ENCODE measurements at regions not wholly inside any gene's neighbourhood (a gene's known extent, or its start where the extent isn't known, plus 50 kb on each side); places are given as distances from the start of the nearest gene placed in this dataset.

DNA sequence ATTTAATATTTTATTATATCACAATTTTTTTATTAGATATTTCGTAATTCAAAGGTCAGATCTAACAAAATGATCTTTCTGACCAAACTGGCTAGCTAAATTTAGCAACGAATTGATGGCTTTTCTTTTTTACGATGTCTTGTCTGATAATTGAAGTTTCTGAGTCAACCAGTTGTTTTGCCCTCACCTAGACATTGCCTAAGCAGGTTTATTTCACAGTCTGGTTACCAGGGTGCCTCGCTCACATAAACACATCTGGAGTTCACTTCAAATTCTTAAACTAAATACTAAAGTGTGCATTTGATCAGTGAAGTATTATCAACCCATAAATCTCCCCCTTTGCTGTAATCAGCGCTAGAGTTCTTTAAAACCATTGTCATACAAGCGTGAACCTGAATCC is 448.3 kb downstream of the TLE4 start:
- DNase-seq = no peak

DNA sequence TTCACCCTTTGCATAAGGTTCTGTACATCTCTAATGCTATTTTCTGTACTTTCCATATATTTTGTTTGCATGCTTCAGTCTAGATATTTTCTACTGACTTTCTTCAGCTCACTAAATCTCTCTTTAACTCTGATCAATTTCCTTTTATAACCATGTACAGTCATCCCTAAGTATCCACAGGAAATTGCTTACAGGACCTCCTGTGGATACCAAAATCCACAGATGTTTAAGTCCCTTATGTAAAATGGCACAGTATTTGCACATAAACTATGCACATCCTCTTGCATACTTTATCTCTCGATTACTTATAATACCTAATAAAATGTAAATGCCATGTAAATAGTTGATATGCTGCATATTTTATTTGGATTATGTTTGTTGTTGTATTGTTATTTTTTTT is 442.1 kb downstream of the TLE4 start:
- no peak for DNase-seq

DNA sequence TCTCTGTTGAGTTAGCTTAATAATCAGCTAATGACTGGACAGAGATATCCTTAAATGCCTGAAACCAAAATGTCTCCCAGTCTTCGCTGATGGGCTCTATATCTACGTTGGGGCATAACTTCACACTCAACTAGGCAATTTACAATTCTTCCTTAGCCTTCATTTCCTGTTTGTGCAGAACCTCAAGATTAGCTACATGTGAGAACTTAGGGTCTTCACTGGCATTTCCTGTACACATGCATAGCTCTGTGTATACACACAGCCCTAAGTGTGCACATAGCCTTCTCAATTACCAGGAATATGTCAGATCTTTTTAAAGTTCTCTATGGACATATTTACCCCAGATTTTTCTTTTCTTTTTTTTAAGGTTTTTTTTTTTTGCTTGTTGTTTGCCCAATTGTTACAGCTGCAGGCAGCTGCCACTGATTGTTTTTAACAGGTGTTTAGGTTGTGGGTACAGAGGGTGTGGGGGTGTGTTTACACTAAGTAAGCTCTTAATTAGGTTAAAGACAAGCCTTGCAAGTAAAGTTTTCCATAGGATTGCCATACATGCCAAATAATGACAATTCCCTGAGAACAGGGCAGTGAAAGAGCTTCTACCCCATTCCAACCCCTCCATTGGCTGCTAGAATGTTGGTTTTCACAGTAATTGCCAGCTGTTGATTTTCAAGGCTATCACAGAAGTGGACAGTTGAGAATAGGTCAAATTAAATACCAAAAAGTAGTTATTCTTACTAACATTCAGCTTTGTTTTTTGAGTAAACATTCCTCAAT is 441.0 kb downstream of the TLE4 start:
- no peak for DNase-seq

DNA sequence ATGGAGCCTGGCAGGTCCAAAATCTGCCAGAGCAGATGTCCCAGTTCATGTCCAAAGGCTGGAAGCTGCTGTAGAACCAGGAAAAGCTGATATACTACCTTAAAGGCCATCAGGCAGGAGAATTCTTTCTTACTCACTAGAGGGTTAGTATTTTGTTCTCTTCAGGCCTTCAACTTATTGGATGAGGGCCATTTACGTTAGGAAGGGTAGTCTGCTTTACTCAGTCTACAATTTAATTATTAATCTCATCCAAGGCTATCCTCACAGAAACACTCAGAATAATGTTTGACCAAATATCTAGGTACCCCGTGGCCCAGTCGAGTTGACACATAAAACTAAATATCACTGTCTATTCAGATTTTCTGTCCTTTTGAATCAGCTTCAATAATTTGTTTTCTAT is 437.4 kb downstream of the TLE4 start:
- no peak for DNase-seq

DNA sequence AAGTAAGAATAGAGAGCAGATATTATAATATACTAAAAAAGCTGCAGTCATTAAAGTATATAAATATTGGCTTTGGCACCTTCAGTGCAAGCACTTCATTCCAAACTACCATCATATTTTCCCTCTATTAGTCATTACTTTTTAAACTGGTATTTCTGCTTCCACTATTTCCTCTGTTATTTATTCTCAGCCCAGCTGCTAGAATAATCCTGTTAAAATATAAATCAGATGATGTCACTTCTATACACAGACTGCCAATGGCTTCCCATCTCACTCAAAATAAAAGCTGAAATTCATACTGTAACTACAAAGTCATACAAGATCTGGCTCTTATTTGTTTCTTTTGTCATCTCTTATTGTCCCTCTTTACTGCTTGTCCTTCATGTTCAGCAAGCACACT is 432.9 kb downstream of the TLE4 start:
- DNase-seq = no peak

DNA sequence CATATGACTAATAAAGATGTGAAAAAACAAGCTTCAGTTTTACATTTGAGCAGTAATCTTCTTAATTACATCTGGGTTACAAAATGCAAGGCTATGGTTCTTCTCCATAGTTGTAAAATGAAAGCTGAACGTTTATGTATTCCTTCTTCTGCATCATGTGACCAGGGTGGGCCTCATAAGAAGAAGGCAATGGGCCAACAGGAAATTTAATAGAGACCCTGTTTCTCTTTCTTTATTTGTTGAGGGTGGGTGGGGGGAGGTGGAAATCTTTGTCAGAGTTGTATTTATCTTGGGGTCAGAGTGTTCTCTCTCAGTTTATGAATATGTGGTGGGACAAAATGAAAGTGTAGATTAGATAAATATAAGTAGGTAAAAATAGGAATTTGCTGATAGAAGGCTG is 418.8 kb downstream of the TLE4 start:
- DNase-seq = no peak

DNA sequence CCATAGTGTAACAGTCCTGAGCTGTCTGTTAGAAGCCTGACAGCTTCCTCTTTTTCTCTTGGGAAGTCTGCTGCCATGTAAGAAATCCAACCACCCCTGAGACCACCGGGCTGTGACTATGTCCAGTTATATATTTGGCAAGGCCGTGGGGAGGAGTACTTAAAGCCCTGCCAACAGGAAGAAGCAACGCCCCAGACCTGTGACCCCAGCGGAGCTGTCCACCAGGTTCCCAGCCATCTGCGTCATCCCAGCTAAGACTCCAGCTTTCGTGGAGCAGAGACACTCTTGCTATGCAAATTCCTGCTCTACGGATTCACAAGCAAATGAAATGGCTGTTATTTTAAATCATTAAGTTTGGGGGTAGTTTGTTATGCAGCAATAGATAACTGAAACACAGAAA is 417.3 kb downstream of the TLE4 start:
- no peak for DNase-seq

DNA sequence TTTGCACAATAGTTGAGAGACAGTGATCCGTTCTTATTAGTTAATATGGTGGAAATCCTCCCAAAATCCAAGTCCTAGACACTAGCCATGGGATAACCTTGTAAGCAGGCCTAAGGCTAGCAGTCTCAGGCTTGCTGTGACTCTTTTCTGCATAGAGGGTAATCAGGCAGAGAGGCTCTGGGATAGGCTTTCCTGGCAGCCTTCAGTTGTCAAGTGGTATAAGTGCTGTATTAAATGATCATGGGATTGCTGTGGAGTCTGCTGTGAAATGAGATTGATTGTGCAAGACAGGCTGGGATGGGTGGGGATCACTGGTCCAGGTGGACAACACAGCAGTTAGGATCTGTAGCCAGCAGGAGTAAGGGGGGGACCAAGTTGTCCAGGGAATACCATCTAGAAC is 416.4 kb downstream of the TLE4 start:
- no peak for DNase-seq

DNA sequence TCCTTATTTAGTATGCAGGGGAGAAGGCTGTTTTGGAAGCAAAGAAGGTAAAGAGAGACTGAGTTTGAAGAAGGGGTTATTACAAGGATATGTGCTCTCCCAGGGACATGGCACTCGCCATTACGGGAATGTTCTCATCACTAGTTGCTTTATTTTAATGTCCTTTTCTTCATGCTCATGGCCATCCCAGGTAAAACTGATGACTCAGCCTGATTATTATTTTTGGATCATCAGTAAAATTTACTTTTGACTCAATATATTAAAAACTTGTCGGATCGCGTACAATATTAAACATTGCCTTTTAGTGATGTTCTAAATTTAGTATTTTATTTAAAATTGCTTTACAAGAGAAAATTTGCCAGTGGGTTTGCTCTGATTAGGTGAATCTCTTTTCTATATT is 414.7 kb downstream of the TLE4 start:
- no peak for DNase-seq

DNA sequence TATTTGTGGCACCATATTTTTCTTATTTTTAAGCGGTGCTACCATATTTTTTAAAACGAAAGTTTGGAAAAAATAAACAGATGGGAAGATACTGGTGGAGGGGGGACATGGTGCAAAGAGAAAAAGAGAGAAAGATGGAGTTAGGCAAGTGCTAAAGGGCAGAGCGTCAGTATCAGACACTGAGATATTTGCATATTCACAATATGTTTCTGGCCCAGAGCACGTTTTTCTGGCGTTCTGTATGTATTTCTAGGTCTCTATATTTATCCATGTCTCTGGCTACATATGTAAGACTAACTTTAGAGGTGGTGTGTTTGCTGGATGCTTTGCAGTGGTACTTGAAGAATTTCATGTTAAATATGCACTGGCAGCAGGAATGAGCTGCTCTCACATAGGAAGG is 414.0 kb downstream of the TLE4 start:
- DNase-seq = no peak

DNA sequence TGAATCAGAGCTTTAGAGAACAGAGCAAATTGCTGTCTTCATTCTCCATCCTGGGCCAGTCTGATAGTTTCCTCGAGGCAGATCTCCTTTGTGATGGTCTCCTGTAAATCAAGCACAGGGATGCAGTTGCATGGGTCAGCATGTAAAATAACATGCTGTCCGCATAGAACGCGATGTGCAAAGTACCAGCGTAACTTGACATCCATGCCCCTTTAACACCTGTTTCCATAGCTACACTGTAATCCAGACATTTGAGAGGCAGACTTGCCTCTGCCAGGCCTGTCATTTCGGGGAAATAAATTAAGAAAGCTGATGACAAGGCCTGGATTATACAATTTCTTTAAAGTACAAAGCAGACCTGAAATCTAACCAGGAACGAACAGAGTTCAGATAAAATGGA is 413.5 kb downstream of the TLE4 start:
- no peak for DNase-seq

DNA sequence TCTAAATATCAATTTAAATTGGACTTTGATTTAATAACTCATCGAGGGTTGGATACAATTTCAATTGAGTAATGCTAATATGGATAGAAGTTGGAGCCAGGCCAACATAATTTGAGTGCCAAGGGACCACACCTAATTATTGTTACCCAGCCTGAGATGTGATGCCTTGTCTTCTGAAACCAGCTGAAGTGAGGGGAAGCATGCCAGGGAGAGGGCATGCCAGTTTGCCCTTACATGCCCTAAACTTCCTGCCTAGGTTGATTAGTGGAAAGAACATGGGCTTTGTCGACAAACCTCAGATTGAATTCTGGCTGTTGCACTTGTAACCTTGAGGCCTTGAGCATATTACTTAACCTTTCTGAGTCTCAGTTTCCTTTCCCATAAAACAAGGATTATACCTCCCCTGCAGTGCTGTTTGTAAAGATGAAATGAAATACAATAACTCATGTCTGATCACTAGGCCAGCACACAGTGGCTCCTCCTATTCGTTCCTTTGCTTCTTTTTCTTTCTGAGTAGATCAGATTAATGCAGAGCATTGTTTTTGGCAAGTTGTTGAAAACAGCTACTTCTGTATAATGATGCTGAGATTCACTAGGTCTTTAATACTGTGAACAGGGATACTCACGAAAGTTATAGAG is 412.8 kb downstream of the TLE4 start:
- DNase-seq = no peak

DNA sequence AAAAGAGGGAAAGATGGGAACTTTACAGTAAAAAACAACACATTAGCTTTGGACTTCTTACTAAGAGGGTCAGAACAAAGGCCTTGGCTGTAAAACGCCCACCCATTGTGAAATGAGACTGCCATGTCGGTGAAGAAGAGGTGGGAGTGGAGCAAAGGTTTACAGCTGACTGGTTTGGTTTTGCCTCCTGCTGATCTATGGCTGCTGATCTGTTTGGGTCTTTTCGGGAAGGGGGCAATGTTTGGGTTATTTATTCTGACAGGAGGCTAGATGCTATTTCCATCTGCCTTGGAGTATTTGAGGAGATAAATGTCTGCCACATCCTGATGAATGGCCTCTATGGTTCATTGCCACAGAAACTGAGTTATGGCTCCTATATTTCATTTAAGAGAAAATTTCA is 408.7 kb downstream of the TLE4 start:
- no peak for DNase-seq

DNA sequence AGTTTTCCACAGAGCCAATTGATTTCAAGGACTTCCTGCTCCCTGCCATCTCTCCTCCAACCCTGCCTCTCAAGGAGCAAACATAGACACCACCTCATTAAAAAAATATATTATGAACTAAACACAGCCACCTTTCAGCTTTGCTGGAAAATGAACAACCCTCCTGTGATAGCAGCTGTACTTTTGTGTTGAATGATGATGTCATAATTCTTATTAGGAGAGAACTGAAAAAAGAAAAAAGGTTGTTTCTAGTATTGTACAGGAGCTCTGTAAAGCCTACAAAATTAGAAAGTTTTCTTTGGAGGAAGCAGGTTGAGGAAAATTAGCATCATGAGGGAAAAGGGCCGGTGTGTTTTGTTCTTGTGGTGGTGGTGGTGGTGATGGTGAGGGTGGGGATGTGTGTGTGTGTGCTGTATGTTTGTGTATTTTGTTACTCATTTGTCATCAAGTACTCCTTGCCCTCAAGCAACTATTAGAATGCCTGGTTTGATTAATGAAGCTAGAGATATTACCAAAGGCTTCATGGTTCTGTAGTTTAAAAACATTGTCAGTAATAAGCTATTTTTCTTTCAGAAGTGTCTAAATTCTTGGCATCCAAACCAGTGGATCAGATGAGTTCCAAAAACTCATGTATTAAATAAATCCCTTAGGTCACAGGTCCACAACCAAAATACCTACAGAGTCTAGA is 405.9 kb downstream of the TLE4 start:
- no peak for DNase-seq

DNA sequence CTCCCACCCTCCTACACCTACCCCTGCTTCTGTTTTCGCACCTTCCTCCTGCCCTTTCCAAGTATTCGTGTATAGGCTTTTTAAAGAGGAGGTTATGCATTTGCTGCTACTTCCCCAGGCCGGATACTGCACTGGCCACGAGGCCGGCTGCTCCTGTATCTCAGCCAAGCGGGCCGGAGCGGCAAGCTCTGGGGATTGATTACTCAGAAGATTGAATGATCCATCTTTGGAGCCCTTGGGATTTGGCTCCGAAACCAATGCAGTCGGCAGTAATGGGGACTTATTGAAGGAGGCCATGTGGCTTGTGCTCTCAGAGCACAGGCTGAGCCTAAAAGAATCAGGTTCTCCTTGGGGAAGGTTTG is 405.3 kb downstream of the TLE4 start:
- no peak for DNase-seq

DNA sequence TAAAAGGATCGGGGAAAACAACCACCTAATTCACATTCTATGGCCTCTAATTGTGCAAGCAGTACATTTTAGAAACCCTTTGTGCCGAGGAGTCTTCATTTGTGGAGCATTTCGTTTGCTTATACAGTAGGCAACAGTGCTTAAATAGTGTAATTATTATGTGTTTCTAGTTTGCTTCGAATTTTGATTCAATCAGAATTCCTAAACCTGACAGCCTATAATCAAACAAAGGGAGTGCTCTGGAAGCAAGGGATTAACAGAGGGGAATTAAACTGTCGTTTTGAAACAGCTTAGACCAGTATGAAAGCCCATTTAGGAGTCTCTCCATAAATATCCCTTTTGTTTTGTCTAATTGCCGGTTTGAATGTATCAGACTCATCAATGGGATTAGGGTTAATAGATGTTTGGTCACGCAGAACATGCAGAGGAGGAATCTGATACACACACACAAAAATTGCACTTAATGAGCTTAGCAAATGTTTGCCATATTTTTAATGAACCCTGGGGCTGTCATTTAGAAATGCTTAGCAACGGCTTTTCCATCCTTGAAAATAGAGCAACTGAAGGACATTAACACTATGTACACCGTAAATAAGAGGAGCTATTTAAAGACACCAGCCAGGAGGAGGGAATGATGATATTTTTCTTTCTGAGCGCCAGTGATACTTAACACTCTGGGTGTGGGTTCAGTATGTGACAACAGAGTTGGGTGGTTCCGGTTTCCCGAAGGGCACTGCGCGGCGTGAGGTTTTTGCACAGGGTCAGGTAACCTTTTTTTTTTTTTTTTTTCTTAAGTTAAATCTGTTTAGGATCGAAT is 404.7 kb downstream of the TLE4 start:
- DNase-seq = no peak

DNA sequence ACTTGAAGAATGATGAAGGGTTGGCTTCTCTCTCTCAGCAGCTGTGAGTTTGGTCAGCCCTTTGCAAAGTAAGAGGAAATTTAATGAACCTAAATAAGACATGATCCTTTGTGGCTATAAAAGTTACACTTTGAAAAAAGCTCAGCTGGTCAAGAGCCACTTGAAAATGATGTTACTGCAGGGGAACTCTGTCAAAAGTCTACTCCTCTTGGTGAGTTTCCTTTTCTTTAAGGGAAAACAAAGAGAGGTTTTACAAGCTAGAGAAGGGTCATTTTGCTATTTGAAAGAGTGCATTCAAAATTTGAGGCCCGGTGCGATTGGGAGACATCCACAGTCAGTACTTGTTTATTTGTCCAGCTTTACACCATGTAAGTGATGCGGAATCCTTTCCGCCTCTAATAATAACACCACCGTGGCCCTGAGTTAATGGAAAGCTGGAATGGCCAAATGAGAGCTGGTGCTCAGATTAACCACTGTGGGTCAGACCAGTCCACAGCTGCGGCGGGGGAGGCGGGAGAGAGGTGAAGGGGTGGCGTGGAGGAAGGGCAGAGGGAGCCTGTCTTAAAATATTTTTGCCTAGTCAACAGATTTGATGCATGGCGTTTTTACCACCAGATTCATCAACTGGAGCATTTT is 404.0 kb downstream of the TLE4 start:
- DNase-seq = no peak

DNA sequence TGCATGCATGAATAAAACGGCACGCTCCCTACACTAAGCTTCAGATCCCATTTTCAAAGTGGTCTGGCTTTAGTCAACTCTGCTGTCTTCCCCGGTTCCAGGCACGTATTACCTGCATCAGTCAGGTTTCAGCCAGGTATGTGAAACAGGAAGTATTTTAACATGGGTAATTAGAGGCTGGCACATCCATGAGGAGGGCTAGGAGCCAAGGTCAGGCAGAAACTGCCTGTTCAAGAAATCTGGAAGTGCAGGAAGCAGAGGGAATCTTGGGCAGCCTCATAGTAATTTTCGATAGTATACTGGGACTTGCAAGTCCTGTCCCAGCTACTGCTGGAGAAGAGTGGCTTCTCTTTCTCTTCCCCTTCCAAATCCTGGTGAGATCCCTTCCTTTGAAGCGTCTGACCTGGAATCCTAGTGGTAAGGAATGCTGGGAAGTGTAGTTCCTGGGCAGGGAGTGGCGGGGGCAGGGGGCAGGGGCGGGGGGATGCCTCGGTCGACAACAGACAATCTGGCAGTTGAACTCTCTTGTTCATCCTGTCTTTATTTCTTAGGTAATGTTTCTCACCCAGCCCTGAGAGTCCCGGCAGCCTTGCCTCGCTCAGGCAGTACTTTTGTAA is 403.1 kb downstream of the TLE4 start:
- no peak for DNase-seq

DNA sequence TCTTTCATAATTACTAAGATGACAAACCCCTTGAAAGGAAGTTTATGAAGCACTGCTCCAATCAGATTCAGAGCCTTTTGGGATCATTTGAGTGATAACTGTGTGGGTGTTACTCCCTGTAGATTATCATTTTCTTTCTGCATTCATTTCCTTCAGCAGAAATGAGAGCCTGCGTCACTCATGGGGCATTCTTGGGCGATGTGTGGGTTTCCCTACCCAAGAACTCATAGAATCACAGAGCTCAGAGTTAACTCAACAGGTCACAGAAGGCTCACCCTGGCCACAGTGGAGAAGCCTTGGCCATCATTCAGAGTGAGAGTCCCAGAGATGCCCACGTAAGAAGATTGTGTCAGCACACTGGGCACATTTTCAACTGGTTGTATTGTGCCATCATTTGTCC is 401.9 kb downstream of the TLE4 start:
- no peak for DNase-seq

DNA sequence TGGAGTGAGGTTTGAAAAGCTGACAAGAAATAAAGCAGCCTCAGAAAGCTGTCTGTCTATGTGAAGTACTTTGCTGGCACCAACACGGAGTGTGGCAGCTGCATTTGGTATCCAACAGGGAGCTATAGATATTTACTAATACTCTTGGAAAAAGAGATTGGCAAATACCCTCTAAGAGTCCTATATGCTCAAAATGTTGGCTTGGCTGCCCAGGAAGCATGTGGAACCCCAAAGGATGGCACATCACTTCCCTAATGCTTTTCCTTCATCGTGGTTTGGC is 398.3 kb downstream of the TLE4 start:
- no peak for DNase-seq

DNA sequence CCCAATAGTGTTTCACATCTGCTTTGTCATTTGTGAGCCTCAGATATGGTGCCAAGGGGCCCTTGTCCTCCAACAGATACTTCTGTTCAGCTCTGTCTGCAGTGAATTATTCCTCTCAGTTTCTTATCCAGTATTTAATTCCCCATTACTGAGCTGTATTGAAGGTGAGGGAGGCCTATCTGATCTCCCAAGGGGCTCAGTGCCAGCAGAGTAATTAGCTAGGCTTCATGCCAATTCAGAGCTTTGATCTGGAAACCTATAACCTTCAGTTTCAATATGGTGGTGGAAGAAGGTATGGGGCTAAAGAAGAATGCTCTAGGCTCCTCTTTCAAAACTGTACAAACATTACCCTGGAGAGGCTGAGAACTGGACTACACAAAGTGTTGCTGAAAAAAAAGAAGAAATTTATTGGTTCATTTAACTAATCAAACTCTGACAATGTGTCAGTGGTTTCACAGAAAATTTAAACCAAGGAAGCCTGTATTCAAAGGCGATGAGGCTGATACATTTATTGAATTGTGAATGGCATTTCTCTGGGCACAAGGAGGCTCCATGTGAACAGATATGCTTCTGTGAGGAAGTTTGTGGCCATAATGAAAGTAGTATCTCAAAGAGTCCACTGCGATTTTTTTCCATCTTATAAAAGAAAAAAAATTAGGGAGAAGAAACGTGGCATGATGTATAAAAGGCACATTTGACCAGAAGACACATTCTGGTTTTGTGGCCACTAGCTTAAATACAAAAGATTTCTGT is 397.8 kb downstream of the TLE4 start:
- DNase-seq = no peak

DNA sequence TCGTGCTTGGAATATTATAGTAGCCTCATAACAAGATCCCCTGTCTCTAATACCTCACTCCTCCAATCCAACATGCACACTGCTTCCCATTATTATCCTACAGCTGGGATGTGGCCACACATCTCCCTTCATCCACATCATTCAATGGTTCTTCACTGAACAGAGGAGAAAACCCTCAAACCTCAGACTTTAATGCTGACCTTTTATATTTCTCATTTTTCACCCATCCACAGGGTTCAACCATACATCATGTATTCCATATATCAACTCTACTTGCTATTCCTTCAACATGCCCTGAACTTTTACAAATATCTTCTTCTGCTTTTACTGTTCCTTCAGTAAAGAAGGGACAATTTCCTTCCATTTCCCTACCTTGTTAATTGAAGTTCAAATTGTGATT is 396.8 kb downstream of the TLE4 start:
- DNase-seq = no peak

Data from activated T-cell treated with anti-CD3 and anti-CD28 coated beads, Interleukin-2, amount 50 U/mL, for 1 hour (primary cell).